Sigmoid colon (tissue), 3 donors: ENCODE measurements at regions not wholly inside any gene's neighbourhood (a gene's known extent, or its start where the extent isn't known, plus 50 kb on each side); places are given as distances from the start of the nearest gene placed in this dataset.

Experiments
- POLR2A ChIP-seq, 2 donors: fragments of 450-650 bp; IDR thresholded peaks; one replicate each; pipeline ENCODE4 v1.6.1; 2016; ENCODE audit warnings: antibody characterized with exemption in 2 of 2, mild to moderate bottlenecking in 2 of 2, moderate library complexity in 2 of 2
- TF ChIP-seq, protein P1 (sequence below), 4 experiments: fragments of 450-650 bp in 3 of 4; fragments of 200-600 bp in 1 of 4; IDR thresholded peaks; one replicate each; pipeline ENCODE4 v1.5.1; 2016 to 2019; ENCODE audit warnings: antibody characterized with exemption in 4 of 4, mild to moderate bottlenecking in 3 of 4, moderate library complexity in 2 of 4

DNA sequence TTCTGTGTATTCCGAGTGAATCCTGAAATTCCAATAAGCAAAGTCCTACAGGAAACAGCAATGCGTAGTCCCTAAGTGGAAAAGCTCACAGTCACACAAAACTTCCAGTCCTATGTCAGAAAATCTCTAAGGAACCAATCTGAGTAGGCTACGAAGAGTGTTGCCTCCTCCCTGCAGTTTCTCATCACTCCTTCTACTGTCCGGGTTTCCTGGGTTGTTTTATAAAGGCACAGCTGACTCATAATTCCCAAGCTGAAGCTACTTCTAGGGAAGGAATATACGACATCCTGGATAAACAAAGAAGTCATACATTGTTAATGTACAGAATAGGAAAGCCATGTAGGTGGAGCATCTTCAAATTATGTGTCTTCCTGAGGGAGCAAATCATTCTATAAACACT is 65.7 kb upstream of the RGMA start:
- TF ChIP-seq, protein P1, sequence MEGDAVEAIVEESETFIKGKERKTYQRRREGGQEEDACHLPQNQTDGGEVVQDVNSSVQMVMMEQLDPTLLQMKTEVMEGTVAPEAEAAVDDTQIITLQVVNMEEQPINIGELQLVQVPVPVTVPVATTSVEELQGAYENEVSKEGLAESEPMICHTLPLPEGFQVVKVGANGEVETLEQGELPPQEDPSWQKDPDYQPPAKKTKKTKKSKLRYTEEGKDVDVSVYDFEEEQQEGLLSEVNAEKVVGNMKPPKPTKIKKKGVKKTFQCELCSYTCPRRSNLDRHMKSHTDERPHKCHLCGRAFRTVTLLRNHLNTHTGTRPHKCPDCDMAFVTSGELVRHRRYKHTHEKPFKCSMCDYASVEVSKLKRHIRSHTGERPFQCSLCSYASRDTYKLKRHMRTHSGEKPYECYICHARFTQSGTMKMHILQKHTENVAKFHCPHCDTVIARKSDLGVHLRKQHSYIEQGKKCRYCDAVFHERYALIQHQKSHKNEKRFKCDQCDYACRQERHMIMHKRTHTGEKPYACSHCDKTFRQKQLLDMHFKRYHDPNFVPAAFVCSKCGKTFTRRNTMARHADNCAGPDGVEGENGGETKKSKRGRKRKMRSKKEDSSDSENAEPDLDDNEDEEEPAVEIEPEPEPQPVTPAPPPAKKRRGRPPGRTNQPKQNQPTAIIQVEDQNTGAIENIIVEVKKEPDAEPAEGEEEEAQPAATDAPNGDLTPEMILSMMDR (IDR thresholded peaks at IDR 0.05), result no peak
- no peak for TF ChIP-seq POLR2A (IDR thresholded peaks at IDR 0.05)
